Hindlimb muscle (tissue), 1 donor: ENCODE measurements at regions not wholly inside any gene's neighbourhood (a gene's known extent, or its start where the extent isn't known, plus 50 kb on each side); places are given as distances from the start of the nearest gene placed in this dataset.
"Not testable (repeated sequence)": the region's sequence is repeated elsewhere in the genome, so short reads cannot be mapped to it uniquely, and the experiment has no call there.

ENCODE experiments used
- DNase-seq: peaks from one replicate; pipeline ENCODE4 v3.0.0-alpha.2; 2013

DNA sequence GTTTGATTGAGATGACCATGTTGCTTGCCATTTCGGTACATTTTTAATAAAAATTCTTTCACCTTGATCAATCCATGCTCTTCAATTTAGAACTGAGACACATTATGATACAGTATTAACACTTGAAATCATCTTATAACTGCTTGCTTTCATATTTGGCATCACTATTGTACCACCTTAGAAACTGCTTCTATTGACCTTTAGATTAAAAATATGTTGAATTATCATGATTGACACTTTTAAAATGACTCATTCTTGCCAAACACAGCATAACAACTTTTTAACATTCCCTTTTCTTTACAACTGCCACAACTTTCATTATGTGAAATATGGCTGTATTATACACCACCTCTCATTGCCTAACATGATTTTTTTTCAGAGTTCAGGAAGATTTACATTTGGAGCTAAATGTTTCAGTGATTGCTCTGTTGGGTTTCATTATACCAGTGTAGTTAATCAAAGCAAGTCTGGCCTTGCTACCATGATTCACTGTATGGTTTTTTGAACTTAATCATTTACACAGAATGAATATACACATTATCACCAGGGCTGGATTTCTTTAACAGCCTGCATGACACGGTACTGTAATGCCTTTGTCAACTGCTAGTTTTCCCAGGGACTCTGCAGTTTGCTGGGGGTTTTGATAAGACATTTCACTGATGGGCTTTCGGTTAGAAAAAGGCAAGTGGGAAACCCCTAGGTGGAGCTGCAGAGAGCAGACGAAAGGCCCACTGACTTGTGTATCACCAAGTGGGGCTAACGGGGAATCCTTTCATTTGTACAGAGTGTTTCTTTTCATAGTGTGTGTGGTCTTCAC lies 93.6 kb upstream of the TLE4 start:
- no peak for DNase-seq

DNA sequence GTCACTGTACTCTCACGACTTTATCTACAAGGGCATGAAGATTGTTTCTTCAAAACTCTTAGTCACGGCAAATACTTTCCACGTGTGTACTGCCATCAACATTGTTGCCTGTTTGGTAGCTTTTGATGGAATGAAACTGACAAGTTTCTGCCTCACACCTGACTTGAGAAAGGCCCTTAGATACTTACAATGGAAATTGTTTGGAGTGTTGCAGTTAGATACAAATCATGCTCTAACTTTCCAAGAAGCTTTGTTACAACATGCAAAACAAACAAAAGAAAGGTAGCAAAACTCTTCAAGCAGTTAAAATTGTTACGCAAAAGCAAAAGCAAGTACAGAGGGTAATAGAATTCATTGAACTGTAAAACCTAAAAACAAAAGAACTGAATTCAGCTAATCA lies 91.1 kb upstream of the TLE4 start:
- DNase-seq = no peak

DNA sequence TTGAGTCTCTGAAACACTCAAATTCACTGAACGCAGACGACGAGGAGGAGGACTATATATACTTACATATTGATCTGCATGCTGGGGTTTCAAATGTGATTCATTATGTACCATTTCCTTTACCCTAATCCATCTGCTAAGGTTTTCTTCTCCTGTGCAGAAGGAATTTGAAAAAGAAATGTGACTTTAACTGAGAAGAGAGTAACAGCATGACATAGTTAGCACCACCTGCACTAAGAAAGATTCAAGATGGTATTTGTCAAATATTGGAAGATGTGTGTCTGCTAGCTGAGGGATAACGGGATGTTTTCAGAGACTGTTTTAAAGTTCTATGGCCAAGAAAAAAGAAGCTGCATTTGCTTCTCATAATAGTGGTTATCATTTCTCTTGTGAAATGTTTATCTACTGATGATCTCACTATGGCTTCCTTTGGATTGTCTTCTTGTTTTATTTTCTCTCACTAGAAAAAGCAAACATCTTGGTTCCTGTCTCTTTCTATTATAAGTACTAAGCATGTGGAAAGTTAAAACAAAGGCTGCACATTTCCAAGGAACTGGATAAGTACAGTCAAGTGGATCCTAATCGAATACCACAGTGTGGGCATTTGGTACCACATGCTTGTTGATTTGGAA lies 89.8 kb upstream of the TLE4 start:
- DNase-seq = no peak

DNA sequence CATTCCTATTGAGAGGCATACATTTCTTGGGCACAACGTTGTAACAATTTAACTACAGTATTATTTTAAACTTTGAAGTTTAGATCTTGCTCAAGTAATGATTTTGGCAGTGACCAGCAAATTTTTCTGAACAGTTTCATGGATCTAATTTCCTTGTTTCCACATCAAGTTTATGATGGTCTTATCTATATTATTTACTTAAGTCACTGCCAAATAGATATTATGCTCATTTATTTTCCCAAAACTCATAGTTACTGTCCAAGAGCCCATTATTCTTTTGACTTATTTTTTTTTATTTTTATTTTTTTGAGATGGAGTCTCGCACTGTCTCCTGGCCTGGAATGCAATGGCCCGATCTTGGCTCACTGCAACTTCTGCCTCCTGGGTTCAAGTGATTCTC lies 86.5 kb upstream of the TLE4 start:
- no peak for DNase-seq

DNA sequence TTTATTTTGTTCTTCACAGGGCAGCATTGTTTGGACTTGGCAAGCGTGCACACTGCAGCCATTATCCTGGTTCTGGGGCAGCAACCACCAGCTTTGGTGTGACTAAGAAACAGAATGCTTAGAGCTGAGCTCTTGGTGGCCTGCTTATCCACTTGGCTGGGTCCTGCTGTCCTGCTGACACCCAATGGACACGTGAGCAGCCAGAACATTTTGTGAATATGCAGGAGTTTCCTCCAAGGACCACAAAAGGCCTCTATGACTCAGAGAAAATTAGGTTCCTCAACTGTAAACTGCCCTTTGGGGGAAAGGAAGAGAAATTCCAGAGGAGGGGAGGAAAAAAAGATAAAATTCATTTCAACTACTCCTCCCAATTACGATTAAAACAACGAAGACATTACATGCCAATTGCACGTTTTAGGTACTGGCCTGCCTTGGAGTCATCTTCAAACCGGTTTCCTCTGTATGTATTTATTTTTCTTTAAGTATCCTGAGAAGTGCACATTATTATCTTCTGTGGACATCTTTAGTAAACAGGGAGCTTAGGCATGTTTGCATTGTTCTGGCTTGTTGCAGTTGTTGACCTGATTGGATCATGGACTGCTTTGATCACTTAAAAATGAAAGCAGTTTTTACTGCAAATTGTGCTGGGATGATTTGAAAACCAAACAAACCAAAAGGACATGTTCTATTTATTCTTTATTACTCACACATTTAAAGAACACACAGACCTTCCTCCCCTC lies 82.3 kb upstream of the TLE4 start:
- DNase-seq = no peak

DNA sequence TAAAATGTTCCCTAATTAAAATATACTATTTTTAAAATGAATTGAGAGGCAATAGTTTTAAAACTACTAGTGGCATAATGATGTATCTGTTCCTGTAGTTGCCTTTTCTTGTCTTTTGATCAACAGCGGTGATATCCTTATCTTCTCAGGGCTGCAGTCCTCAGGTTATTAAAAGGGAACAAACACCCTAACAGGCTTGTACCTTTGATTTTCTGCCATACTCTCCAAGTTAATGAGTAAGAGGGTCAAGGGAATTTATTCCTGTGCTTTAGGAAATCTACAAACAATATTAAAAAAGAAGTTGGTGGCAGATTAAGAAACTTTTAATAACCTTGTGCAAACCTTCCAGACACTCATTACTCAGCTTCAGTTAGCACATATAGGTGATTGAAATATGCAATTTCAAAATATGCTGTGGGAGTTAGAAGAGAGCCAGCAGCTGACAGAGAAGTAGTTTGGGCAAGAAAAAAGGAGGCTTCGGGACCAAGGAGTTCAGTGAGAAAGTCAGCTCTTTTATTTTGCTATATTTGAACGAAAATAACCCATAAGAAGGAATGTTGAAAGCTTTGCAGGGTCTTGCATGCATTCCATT lies 81.0 kb upstream of the TLE4 start:
- DNase-seq = no peak

DNA sequence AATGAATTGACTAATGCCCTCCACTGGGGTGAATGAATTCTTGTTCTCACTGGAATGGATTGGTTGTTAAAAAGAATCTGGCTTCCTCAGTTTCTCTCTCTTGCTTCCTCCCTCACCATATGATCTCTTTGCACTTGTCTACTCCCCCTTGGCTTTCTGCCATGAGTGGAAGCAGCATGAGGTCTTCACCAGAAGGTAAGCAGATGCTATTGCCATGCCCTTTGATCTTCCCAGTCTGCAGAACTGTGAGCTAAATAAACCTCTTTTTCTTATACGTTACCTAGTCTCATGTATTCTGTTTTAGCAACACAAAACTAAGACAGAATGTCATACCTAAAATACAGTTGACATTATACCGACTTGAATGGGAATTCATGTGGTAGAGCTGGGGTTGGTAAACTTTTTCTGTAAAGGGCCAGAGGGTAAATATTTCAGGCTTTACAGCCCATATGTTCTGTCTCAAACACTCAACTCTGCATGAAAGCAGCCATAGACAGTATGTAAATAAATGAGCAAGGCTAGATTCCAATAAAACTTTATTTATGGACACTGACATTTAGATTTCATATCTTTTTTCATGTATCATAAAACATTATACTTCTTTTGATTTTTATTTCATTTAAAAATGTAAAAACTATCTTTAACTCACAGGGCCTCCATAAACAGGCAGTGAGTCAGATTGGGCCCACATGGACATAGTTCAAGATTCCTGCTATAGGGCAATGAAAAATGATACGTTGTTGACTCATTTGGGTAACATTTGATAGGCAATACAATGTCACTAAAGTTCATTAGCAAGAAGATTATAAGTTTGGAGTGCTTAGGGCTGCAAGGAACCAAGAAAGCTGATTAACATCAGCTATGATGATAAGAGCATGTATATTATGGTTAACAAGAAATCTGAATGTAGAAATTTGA lies 79.4 kb upstream of the TLE4 start:
- no peak for DNase-seq

DNA sequence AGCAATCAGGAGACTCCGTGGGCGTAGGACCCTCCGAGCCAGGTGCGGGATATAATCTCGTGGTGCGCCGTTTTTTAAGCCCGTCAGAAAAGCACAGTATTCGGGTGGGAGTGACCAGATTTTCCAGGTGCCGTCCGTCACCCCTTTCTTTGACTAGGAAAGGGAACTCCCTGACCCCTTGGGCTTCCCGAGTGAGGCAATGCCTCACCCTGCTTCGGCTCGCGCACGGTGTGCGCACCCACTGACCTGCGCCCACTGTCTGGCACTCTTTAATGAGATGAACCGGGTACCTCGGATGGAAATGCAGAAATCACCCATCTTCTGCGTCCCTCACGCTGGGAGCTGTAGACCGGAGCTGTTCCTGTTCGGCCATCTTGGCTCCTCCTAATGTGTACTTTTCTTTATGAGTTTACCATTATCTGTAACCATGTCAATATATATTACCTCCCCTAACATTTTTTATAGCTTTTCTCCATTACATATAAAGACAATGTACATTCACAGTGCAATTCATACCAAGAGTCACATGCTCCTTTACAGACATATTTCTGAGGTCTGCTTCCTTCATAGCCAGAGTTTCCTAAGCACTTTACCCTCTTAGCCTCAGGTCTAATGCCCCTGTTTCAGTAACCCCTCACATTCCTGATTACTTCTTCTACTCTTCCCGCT lies 71.4 kb upstream of the TLE4 start:
- DNase-seq = not testable (repeated sequence)

DNA sequence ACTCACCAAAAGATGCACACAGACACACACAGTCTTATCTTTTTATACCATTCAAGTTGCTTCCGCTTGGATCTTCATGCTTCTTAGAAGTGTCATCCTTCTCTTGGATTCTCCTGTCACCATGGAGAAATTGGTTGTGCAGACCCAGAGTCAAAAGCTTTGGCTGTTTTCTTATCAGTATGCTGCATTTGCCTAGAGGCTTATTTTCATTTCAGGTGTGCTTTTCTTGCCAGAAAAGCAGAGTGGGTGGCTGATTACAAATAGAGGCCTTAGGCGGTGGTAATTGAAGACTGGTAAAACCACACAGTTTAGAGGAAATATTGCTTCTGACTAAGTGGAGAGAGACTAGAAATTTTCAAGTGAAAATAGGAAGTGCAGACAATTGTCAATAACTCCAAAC lies 70.2 kb upstream of the TLE4 start:
- DNase-seq = no peak

DNA sequence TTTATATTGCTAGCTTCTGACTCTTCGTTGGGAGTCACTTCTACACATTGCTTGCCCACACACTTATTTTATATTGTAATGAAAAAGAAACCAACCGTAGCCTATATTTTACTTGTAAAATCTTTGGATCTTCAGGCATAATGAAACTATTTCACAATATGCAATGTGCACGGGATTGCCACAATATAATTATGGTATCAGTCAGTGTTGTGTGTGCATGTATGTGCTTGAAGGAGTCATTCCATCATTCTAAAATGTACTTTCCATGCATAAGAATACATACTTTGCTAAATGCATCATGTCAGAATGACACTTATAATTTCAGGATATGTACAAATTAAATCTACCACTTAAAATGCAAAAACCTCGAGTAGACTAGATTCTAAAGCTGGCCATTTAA lies 64.0 kb upstream of the TLE4 start:
- DNase-seq = no peak

DNA sequence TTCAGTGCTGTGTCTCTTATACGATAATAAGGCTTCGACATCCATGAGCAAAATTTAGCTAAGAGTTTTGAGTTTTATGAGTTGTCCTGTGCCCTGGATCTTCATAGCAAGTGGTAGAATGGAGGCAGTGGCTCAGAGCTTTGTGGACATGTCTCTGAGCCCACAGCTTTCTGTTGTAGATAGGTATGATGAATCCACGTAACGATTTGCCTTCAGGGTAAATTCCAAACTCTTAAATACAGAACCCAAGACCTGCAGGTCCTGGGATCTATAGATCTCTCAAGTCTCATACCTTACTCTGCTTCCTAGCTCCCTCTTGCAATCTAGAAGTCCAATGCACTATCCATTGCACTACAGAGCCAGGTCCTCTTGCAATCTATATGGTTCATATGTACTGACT lies 59.5 kb upstream of the TLE4 start:
- no peak for DNase-seq
